SK-N-DZ (cell line): ENCODE measurements at regions not wholly inside any gene's neighbourhood (a gene's known extent, or its start where the extent isn't known, plus 50 kb on each side); places are given as distances from the start of the nearest gene placed in this dataset.
"Not testable (repeated sequence)": the region's sequence is repeated elsewhere in the genome, so short reads cannot be mapped to it uniquely, and the experiment has no call there.

Source experiments
- DNase-seq: peaks from one replicate; pipeline ENCODE4 v3.0.0-alpha.2; 2015; ENCODE audit warnings: low spot score

DNA sequence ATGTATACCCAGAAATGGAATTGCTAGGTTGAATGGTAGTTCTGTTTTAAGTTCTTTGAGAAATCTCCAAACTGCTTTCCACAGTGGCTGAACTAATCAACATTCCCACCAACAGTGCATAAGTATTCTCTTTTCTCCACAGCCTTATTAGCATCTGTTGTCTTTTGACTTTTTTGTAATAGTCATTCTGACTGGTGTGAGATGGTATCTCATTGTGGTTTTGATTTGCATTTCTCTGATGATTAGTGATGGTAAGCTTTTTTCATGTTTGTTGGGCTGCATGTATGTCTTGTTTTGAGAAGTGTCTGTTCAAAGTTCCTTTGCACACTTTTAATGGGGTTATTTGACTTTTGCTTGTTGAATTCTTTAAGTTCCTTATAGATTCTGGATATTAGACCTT, 52.4 kb upstream of the EHHADH start:
- DNase-seq: not testable (repeated sequence)

DNA sequence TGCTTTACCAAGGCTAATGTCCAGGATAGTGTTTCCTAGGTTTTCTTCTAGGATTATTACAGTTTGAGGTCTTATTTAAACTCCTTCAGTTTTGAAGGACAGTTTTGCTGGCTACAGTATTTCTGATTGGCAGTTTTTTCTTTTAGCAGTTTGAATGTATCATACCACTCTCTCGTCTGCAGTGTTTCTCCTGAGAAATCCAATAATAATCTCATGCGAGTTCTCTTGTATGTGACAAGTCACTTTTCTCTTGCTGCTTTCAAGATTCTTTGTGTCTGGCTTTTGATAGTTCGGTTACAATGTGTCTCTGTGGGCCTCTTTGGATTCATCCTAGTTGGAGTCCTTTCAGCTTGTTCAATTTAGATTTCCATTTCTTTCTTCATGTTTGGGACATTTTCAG, 53.0 kb upstream of the EHHADH start:
- DNase-seq: no peak

DNA sequence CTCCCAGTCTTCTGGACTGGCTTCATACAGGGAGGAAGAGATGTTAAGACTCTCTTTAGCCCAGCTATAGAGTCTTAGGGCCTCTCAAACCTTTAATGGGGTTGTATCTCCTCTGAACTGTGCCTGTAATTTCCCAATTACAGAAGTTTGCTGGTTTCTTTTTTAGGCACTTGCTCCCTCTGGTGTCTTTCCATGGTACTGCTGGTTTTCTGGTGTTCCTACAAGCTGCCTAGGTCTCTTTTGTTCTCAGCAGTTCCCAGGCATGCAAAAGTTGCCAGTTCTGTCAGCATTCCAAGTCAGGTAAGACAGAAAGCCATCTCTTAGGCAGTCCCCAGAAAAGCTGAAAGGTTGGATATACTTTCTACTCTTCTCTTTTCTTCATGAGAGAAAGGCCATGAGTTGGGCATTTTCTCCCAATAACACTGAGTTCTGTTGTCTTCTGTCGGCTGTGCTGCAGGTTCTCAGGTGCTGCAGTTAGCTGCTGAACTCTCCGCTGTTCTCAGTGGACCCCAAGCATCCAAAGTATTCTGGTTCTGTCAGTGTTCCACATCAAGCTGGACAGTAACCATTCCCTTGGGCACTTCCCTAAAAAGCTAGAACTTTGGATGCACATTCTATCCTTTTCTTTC, 54.4 kb upstream of the EHHADH start:
- peak; percentile 72 for DNase-seq

DNA sequence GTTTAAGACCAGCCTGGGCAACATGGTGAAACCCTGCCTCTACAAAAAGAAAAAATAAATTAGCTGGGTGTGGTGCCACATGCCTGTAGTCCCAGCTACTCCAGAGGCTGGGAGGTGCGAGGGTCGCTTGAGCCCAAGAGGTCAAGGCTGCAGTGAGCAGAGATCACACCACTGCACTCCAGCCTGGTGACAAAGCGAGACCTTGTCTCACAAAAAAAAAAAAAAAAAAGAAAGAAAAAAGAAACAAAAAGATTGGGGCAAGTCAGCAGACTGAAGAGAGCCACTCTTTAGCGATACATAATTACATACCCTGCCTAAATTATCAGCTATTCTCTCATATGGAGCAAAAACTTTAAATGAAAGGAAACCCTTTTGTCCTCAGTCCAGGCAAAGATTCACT, 53.6 kb upstream of the MAP3K13 start:
- DNase-seq: no peak

- DNase-seq: no peak
These were observed 53.1 kb upstream of the MAP3K13 start for GRCh38 chr3:185309795-185310194.

- DNase-seq: no peak
These were observed 50.9 kb upstream of the MAP3K13 start for GRCh38 chr3:185311991-185312390.
